Gastroesophageal sphincter (tissue), 3 donors: ENCODE measurements at regions not wholly inside any gene's neighbourhood (a gene's known extent, or its start where the extent isn't known, plus 50 kb on each side); places are given as distances from the start of the nearest gene placed in this dataset.

Experiments used
- CTCF ChIP-seq, 4 experiments: fragments of 200-600 bp in 2 of 4; fragments of 450-650 bp in 2 of 4; sonication (generic) in 1 of 4; IDR thresholded peaks; one replicate each; pipeline ENCODE4 v1.5.1; 2017 to 2019; ENCODE audit warnings: antibody characterized with exemption in 4 of 4, mild to moderate bottlenecking in 2 of 4, moderate library complexity in 2 of 4
- EP300 ChIP-seq: sonication (generic); formaldehyde crosslinking; IDR thresholded peaks from one replicate; pipeline ENCODE4 v1.6.1; 2017; ENCODE audit warnings: antibody characterized with exemption, mild to moderate bottlenecking
- POLR2A ChIP-seq, 2 donors: fragments of 450-650 bp; IDR thresholded peaks; one replicate each; pipeline ENCODE4 v1.6.1; 2017; ENCODE audit warnings: antibody characterized with exemption in 2 of 2, mild to moderate bottlenecking in 2 of 2, moderate library complexity in 1 of 2
- POLR2AphosphoS5 ChIP-seq: sonication (generic); formaldehyde crosslinking; IDR thresholded peaks from one replicate; pipeline ENCODE4 v1.6.1; 2017; ENCODE audit warnings: antibody characterized with exemption

DNA sequence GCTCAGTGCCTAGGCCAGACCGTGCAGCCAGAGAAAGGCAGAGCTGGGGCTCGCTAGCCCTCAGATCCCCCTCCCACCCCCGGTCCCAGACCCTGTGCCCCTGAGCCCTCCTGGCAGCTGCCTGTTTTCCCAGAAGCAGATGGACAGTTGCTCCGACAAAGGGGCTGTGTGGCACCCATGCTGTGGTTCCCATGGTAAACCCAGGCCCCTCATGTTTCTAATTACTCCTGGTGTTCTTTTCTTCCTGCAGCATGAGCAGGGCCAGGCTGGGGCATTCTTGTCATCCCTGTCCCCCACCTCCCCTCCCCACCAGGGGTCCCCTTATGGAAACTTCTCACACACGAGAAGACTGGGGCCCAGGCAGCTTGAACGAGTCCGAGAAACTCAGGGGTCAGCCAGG, 269.6 kb downstream of the HAUS1 start:
- TF ChIP-seq CTCF (IDR thresholded peaks at IDR 0.05) = no peak
- no peak for TF ChIP-seq POLR2A (IDR thresholded peaks at IDR 0.05)
- TF ChIP-seq EP300 = no peak
- no peak for TF ChIP-seq POLR2AphosphoS5
